ENCODE measurements at regions not wholly inside any gene's neighbourhood (a gene's known extent, or its start where the extent isn't known, plus 50 kb on each side); places are given as distances from the start of the nearest gene placed in this dataset.
"Not testable (repeated sequence)": the region's sequence is repeated elsewhere in the genome, so short reads cannot be mapped to it uniquely, and the experiment has no call there.

GRCh38 chr20:40019510-40019909 lies 669.5 kb downstream of the MAFB start:
- no peak for DNase-seq

- DNase-seq: no peak
Observed at GRCh38 chr20:40017765-40018164, 671.3 kb downstream of the MAFB start.

- no peak for DNase-seq
Observed at GRCh38 chr20:40016890-40017289, 672.1 kb downstream of the MAFB start.

- no peak for DNase-seq
Observed at GRCh38 chr20:40016392-40016791, 672.6 kb downstream of the MAFB start.

GRCh38 chr20:40012026-40012425 lies 677.0 kb downstream of the MAFB start:
- not testable (repeated sequence) for DNase-seq

- no peak for DNase-seq
Observed at GRCh38 chr20:40010483-40010882, 678.6 kb downstream of the MAFB start.

GRCh38 chr20:40009542-40009941 lies 679.5 kb downstream of the MAFB start:
- DNase-seq: no peak

GRCh38 chr20:40008177-40008576 lies 680.9 kb downstream of the MAFB start:
- no peak for DNase-seq

GRCh38 chr20:40006168-40006860 lies 682.7 kb downstream of the MAFB start:
- no peak for DNase-seq

- not testable (repeated sequence) for DNase-seq
Observed at GRCh38 chr20:40004092-40004491, 684.9 kb downstream of the MAFB start.

GRCh38 chr20:39993742-39994141 lies 695.3 kb downstream of the MAFB start:
- no peak for DNase-seq

GRCh38 chr20:39990692-39991091 lies 698.3 kb downstream of the MAFB start:
- no peak for DNase-seq

GRCh38 chr20:39988991-39989390 lies 700.0 kb downstream of the MAFB start:
- no peak for DNase-seq

- DNase-seq: no peak
Observed at GRCh38 chr20:39986173-39986904, 702.7 kb downstream of the MAFB start.

- DNase-seq: no peak
Observed at GRCh38 chr20:39985271-39985827, 703.7 kb downstream of the MAFB start.

- DNase-seq: no peak
Observed at GRCh38 chr20:39983655-39984054, 705.4 kb downstream of the MAFB start.

- DNase-seq: no peak
Observed at GRCh38 chr20:39983183-39983582, 705.9 kb downstream of the MAFB start.

GRCh38 chr20:39974966-39975501 lies 714.0 kb downstream of the MAFB start:
- DNase-seq: no peak

- no peak for DNase-seq
Observed at GRCh38 chr20:39968495-39968894, 720.5 kb downstream of the MAFB start.

- DNase-seq: no peak
Observed at GRCh38 chr20:39967806-39968205, 721.2 kb downstream of the MAFB start.

- DNase-seq: no peak
Observed at GRCh38 chr20:39961637-39962244, 727.3 kb downstream of the MAFB start.

- DNase-seq: no peak
Observed at GRCh38 chr20:39960522-39961428, 728.3 kb downstream of the MAFB start.
